ENCODE measurements at regions not wholly inside any gene's neighbourhood (a gene's known extent, or its start where the extent isn't known, plus 50 kb on each side); places are given as distances from the start of the nearest gene placed in this dataset.
A peak's percentile ranks its signal among the peaks of the same experiment; 100 is the strongest.

GRCh38 chr9:96031916-96032534, 156.5 kb downstream of the ERCC6L2 start:
- DNase-seq, result no peak

- no peak for DNase-seq
Measured at GRCh38 chr9:96031366-96031824, 155.9 kb downstream of the ERCC6L2 start.

GRCh38 chr9:96029722-96030530, 154.4 kb downstream of the ERCC6L2 start:
- no peak for DNase-seq

GRCh38 chr9:96027251-96028131, 152.0 kb downstream of the ERCC6L2 start:
- DNase-seq, result no peak

- no peak for DNase-seq
Measured at GRCh38 chr9:96026655-96027213, 151.2 kb downstream of the ERCC6L2 start.

- no peak for DNase-seq
Measured at GRCh38 chr9:96025995-96026602, 150.6 kb downstream of the ERCC6L2 start.

GRCh38 chr9:96023486-96023885, 148.0 kb downstream of the ERCC6L2 start:
- DNase-seq, result no peak

- peak; percentile 66 for DNase-seq
Measured at GRCh38 chr9:96022445-96023051, 147.1 kb downstream of the ERCC6L2 start.

GRCh38 chr9:96021551-96022444, 146.3 kb downstream of the ERCC6L2 start:
- no peak for DNase-seq

GRCh38 chr9:96020792-96021550, 145.5 kb downstream of the ERCC6L2 start:
- peak; percentile 58 for DNase-seq

- no peak for DNase-seq
Measured at GRCh38 chr9:96020300-96020791, 144.9 kb downstream of the ERCC6L2 start.
